NOMO-1 (cell line): ENCODE measurements at regions not wholly inside any gene's neighbourhood (a gene's known extent, or its start where the extent isn't known, plus 50 kb on each side); places are given as distances from the start of the nearest gene placed in this dataset.
"Not testable (repeated sequence)": the region's sequence is repeated elsewhere in the genome, so short reads cannot be mapped to it uniquely, and the experiment has no call there.

ENCODE experiments used
- DNase-seq, 2 experiments: peaks; one replicate each; lab custom pipeline; 2025; ENCODE audit not compliant: unreplicated experiment in 2 of 2; lab: John Stamatoyannopoulos, UW

DNA sequence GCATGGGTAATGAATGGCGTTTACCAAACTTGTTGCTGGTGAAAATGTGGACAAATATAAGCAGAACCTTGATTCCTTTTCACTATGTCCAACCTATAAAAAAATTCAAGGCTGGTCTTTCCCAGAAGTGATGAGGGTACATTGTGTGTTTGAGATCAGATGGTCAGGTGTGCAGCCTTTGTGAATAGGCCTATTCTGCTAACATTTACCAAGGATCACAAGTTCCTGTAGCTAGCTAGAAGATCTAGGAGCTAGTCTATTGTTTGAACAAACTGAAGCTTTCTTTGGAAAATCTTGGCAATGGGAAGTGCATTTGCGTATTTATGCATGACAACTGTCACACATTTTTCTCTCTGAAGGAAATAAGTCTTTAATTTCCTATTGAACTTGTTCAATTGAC is 489.6 kb downstream of the KLF5 start:
- no peak for DNase-seq

DNA sequence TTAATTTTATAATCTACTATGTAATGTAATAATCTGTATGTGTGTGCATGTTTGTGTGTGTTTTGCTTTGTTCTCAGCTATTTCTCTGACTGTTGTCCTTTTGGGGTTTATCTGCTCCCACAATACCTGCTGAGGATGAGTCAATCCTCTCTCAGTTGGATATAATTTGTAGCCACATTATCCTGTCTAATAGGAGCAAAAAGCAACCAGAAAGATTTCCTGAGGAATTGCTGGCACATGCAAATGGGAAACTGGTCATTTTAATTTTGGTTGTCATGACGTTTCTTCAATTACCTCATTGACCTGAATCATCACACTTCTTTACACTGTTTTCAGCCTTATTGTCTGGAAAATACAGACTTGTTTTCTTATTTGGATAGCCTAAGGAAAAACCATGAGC is 488.4 kb downstream of the KLF5 start:
- no peak for DNase-seq

DNA sequence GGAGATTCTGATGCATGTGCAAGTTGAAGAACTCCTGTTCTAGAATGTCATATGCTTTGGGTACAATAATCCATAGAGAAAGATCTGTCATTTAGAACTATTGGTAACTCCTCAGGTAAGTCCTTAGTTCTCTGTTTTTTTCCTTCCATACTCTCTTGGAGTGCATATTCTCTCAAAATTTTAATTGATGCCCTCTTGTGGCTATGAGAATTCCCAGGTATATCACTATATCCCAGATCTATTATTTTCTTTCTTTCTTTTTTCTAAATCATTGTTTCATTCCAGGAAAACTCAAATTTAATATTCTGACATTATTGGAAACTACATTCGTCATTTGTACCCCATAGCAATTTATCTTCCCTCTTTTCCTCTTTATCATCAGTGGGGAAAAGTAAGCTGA is 485.4 kb downstream of the KLF5 start:
- no peak for DNase-seq

GRCh38 chr13:73542446-73542845 is 483.6 kb downstream of the KLF5 start:
- no peak for DNase-seq

GRCh38 chr13:73536865-73537264 is 478.1 kb downstream of the KLF5 start:
- no peak for DNase-seq

DNA sequence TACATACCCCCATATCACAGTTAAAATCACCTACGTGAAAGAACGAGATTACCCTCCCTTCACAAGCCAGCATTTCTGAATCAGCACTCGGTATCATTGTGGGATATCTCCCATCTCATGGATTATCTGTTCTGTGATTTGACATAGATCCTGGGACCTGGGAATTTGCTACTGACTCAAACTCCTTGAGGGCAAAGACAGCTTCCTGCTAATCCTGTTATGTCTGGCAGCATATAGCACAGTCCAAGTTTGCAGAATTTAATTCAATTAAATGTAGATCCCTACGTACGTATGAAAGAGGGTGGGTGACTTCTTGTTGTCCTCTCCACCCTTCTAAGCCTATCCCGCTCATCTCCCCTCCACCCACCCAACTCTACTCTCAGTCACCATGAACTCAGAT is 476.5 kb downstream of the KLF5 start:
- no peak for DNase-seq

DNA sequence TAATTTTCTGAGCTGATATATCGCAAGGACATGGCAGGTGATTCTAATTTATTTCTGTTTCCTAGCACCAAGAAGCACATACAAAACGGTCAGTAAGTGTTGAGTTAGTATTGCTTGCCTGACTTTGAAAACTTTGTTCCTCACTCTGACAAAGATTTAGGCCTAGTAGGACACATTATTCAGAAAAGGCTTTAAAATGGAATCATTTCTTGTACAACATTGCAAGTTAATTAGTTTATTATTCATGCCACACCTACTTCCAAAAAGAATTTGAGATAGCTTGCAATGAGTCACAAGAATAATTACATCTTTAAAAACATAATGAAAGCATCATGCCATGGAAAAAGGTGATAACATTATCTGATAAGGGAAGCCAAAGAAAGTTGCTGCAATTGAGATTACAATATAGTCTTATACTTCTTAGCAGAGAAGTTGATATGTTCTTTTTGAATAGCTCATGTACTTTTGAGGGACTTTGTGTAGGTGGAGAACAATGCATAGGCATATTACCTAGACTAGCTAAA is 474.2 kb downstream of the KLF5 start:
- no peak for DNase-seq

GRCh38 chr13:73532582-73532981 is 473.8 kb downstream of the KLF5 start:
- DNase-seq = no peak

- no peak for DNase-seq
Measured at GRCh38 chr13:73531014-73531413, 472.2 kb downstream of the KLF5 start.

- DNase-seq = no peak
Measured at GRCh38 chr13:73522937-73523336, 464.1 kb downstream of the KLF5 start.

DNA sequence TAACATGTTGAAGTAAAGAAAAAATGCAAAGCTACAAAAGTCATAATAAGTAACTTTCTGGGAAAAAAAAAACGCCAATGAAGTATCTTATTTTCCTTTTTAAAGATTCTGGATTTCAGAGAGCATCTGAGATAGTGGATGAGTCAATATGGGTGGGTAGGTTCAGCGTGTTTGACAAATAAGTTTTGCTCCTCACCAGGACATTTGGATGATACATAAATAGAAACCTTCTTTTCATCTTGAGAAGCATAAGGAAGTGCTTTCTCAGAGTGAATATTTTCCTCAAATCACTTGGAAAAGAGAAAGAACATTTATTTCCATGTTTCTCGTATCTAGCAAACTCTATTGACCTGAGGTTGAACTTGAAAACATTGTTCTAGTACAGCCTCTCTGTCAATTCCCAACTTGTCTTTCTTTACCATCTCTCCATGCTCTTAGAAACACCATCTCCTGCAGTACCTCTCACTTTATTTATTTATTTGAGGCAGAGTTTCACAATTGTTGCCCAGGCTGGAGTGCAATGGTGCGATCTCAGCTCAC is 463.2 kb downstream of the KLF5 start:
- no peak for DNase-seq

DNA sequence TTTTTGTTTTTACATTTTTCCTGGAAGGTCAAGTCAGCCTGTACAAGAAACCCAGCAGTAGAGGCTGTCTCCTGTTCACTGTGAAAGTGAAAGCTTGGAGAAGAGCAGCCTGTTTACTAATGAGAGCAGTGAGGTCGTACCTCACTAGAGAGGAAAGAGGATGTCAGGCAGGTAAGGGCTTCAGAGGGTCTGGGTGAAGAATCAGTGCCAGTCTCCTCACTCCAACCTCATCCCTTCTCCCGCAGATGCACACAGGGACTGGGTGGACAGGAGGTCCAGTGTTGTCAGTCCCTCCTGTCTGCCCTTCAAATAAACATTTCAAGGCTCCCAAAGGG is 462.5 kb downstream of the KLF5 start:
- DNase-seq = no peak

GRCh38 chr13:73520566-73521289 is 461.9 kb downstream of the KLF5 start:
- no peak for DNase-seq

- DNase-seq = not testable (repeated sequence)
Measured at GRCh38 chr13:73520135-73520534, 461.3 kb downstream of the KLF5 start.

DNA sequence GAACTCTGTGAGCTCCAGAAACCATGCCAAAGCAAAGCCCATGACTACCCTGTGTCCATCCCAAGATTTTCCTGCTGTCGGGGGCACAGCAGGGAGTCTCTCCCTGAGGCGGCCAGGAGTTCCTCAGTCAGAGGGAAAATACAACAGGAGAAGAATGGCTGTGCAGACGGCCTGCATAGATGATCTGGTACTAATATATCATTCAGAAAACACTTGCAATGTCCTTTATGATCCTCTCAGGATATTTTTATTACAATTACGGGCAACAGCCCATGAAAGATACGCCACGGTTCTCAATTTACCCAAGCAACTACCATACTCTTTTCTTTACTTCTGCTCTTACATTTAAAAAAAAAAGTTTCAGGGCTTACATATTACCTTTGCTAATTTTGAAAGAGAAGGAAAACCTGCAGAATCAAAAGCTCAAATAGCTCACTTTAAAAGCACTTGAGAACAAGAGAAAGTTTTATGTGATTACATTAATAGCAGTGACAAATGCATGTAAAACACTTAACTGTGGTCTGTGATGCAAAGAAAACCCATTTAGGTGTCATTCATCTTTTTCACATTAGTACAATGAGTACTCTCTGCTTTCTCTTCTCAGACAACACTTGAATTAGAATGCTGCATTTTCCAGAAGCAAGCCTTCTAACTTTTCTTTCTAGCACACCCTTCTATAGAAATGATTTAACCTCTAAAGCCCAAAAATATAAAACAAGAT is 460.8 kb downstream of the KLF5 start:
- no peak for DNase-seq

DNA sequence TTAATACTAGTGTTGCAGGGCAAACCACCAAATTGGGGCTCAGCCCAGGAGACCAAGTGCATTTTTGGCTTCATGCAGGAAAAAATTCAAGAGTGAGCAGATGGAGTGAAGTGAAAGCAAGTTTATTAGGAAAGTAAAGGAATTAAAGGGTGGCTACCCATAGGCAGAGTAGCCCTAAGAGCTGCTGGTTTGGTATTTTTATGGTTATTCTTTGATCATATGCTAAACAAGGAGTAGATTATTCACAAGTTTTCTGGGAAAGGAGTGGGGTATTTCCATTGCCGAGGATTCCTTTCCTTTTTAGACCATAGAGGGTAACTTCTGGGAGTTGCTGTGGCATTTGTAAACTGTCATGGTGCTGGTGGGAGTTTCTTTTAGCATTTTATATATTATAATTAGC is 459.0 kb downstream of the KLF5 start:
- no peak for DNase-seq

GRCh38 chr13:73516731-73517130 is 457.9 kb downstream of the KLF5 start:
- no peak for DNase-seq

- no peak for DNase-seq
Measured at GRCh38 chr13:73514208-73514607, 455.4 kb downstream of the KLF5 start.

GRCh38 chr13:73513751-73514150 is 454.9 kb downstream of the KLF5 start:
- DNase-seq = no peak

DNA sequence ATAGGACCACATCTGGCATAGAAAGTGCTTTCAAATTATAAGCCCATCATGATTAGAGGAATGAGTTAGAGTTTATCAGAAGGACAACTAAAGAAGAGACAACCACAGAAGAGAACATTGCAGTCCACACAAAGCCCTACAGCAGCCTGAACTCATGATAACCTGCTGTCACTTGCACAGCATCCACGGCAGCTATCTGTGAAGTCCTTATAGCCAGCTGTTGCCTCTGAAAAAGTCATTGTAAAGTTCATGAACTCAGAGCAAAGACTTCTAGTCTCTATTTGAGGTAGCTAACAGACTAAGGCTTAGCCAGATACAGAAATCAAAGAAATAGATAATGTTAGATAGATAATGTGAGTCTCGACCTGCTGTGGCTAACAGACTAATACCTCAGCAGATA is 450.0 kb downstream of the KLF5 start:
- DNase-seq = no peak

GRCh38 chr13:73505376-73505890 is 446.6 kb downstream of the KLF5 start:
- no peak for DNase-seq

- no peak for DNase-seq
Measured at GRCh38 chr13:73499695-73500094, 440.9 kb downstream of the KLF5 start.
